ENCODE measurements at regions not wholly inside any gene's neighbourhood (a gene's known extent, or its start where the extent isn't known, plus 50 kb on each side); places are given as distances from the start of the nearest gene placed in this dataset.

- Histone ChIP-seq H3K4me2 (ENCODE audit: insufficient read depth, low read length) (no peak overlapping the region), H2AFZ (ENCODE audit: low read depth, low read length) (no peak overlapping the region), H3K4me3 (no peak overlapping the region), H3K9me1 (ENCODE audit: control insufficient read depth, insufficient read depth, low read length) (no peaks in the 10 kb centered on the region), H3K9me3 (replicated peaks; ENCODE audit: control insufficient read depth, insufficient read depth, low read depth, low read length) (no peaks in the 10 kb centered on the region), H3K27me3 (ENCODE audit: control insufficient read depth in 2 of 2, insufficient read depth in 2 of 2, low read length in 2 of 2) (no peaks in the 10 kb centered on the region; a peak in 1 of 5 replicates), H3K4me1 (replicated peaks in 1 of 2; ENCODE audit: control insufficient read depth in 2 of 2, insufficient read depth in 2 of 2, low read length in 2 of 2) (no peaks in the 10 kb centered on the region), H3K27ac (ENCODE audit: extremely low read depth, low read depth, low read length) (no peak overlapping the region), H3K9ac (ENCODE audit: insufficient read depth in 1 of 2, low read depth in 2 of 2, low read length in 2 of 2) (no peak overlapping the region), H3K79me2 (ENCODE audit: control insufficient read depth, insufficient read depth, low read length) (no peaks in the 10 kb centered on the region), H4K20me1 (replicated peaks; ENCODE audit: control insufficient read depth, insufficient read depth, low read length) (no peaks in the 10 kb centered on the region), H3K36me3 (ENCODE audit: control insufficient read depth, insufficient read depth, low read length) (no peaks in the 10 kb centered on the region)
- CTCF ChIA-PET (ENCODE audit: low intra/inter-chr PET ratio) = no interaction called here
- DNase-seq (ENCODE audit: extremely low read depth in 1 of 4, low spot score in 3 of 4) (no peak), FAIRE-seq (no peak), ATAC-seq (no peak)
- intact Hi-C loops (cut with micrococcal nuclease) = loop anchor here (5.0 to 10.0 kb wide), 2 partner anchors 204 to 537 kb away; no protein-coding TSS in a partner anchor
- WGBS (ENCODE audit: insufficient coverage, low coverage, missing lambda C conversion rate) = 0% methylated on average over 1 of the region's 1 CpG
- BruUV-seq (replicated peaks) = no TSS peak
- in situ Hi-C loops (cut with MboI) = loop anchor here (10.0 kb wide), 1 partner anchor 564 kb away; no protein-coding TSS in a partner anchor
- TF ChIP-seq NCOA2 (IDR thresholded peaks at IDR 0.05; ENCODE audit: partially characterized antibody in 2 of 2) = no peak
- no peak for TF ChIP-seq E2F5 (CRISPR knock-in tag; IDR thresholded peaks at IDR 0.05)
- no peak for TF ChIP-seq E2F3 (CRISPR knock-in tag; IDR thresholded peaks at IDR 0.05)
- TF ChIP-seq TAL1 (IDR thresholded peaks at IDR 0.05) = no peak
- TF ChIP-seq PCBP2 (IDR thresholded peaks at IDR 0.05; ENCODE audit: low read depth, low read length, poor library complexity, severe bottlenecking) = no peak
- TF ChIP-seq POLR3G (IDR thresholded peaks at IDR 0.05; ENCODE audit: extremely low read depth, insufficient read length, insufficient replicate concordance) = no peak
- no peak for TF ChIP-seq ZNF449 (CRISPR knock-in tag; IDR thresholded peaks at IDR 0.05)
- no peak for TF ChIP-seq STAT6 (CRISPR knock-in tag; IDR thresholded peaks at IDR 0.05)
- no peak for TF ChIP-seq ERF (CRISPR knock-in tag; IDR thresholded peaks at IDR 0.05)
- no peak for TF ChIP-seq BCOR (IDR thresholded peaks at IDR 0.05)
- TF ChIP-seq ETV6 (IDR thresholded peaks at IDR 0.05; ENCODE audit: borderline replicate concordance in 1 of 2, low read depth in 2 of 2, low read length in 1 of 2) = no peak
- TF ChIP-seq ETV6 (CRISPR knock-in tag; IDR thresholded peaks at IDR 0.05; ENCODE audit: borderline replicate concordance) = no peak
- TF ChIP-seq ZNF75A (CRISPR knock-in tag; IDR thresholded peaks at IDR 0.05) = no peak
- POLR2A ChIA-PET = no interaction called here
Measured at GRCh38 chr13:97568850-97569249, 134.9 kb downstream of the RAP2A start.

Measured in K562 (cell line).